Mesendoderm (in vitro differentiated cells): ENCODE measurements at regions not wholly inside any gene's neighbourhood (a gene's known extent, or its start where the extent isn't known, plus 50 kb on each side); places are given as distances from the start of the nearest gene placed in this dataset.

Experiments
- DNase-seq: peaks from one replicate; pipeline ENCODE4 v3.0.0; 2013
- H2AK5ac ChIP-seq: 2 replicates; pipeline ENCODE4 v1.6.1; 2013; ENCODE audit warnings: low read length, inconsistent platforms
- H2BK120ac ChIP-seq: 2 replicates; pipeline ENCODE4 v1.6.1; 2013; ENCODE audit warnings: low read depth, mild to moderate bottlenecking, low read length, moderate library complexity, mixed read lengths
- H2BK15ac ChIP-seq: replicated peaks from 2 replicates; pipeline ENCODE4 v1.6.1; 2013; ENCODE audit warnings: low read depth, mild to moderate bottlenecking, moderate library complexity
- H2BK5ac ChIP-seq: 2 replicates; pipeline ENCODE4 v1.6.1; 2013; ENCODE audit warnings: low read length, inconsistent platforms
- H3K18ac ChIP-seq: 2 replicates; pipeline ENCODE4 v1.6.1; 2013; ENCODE audit warnings: mild to moderate bottlenecking, low read length, mixed read lengths
- H3K23ac ChIP-seq: one replicate; pipeline ENCODE4 v1.6.1; 2013; ENCODE audit warnings: low read length
- H3K27ac ChIP-seq: 2 replicates; pipeline ENCODE4 v1.5.1; 2013; ENCODE audit warnings: low read depth, mild to moderate bottlenecking, inconsistent platforms, low read length, moderate library complexity
- H3K27me3 ChIP-seq: 2 replicates; pipeline ENCODE4 v1.6.1; 2013; ENCODE audit warnings: low read length, control low read depth, mild to moderate bottlenecking, inconsistent platforms; ENCODE audit not compliant: insufficient read depth, poor library complexity
- H3K36me3 ChIP-seq: 2 replicates; pipeline ENCODE4 v1.6.1; 2013; ENCODE audit warnings: low read length, inconsistent platforms; ENCODE audit not compliant: control insufficient read depth, insufficient read depth
- H3K4ac ChIP-seq: one replicate; pipeline ENCODE4 v1.6.1; 2013; ENCODE audit warnings: low read depth, mild to moderate bottlenecking, low read length, moderate library complexity
- H3K4me1 ChIP-seq: 2 replicates; pipeline ENCODE4 v1.6.1; 2013; ENCODE audit warnings: low read depth, low read length, inconsistent platforms; ENCODE audit not compliant: control insufficient read depth
- H3K4me2 ChIP-seq: 2 replicates; pipeline ENCODE4 v1.6.1; 2013; ENCODE audit warnings: low read length
- H3K4me3 ChIP-seq: 2 replicates; pipeline ENCODE4 v1.5.1; 2013; ENCODE audit warnings: mild to moderate bottlenecking, low read length
- H3K56ac ChIP-seq: one replicate; pipeline ENCODE4 v1.6.1; 2013; ENCODE audit warnings: low read length
- H3K79me1 ChIP-seq: 2 replicates; pipeline ENCODE4 v1.6.1; 2013; ENCODE audit warnings: low read length, inconsistent platforms
- H3K79me2 ChIP-seq: 2 replicates; pipeline ENCODE4 v1.6.1; 2013; ENCODE audit warnings: mild to moderate bottlenecking, low read length; ENCODE audit not compliant: control insufficient read depth, insufficient read depth
- H3K9ac ChIP-seq: 2 replicates; pipeline ENCODE4 v1.6.1; 2013; ENCODE audit warnings: low read length, inconsistent platforms
- H4K5ac ChIP-seq: one replicate; pipeline ENCODE4 v1.6.1; 2013; ENCODE audit warnings: low read length
- H4K8ac ChIP-seq: one replicate; pipeline ENCODE4 v1.6.1; 2013; ENCODE audit warnings: low read depth, mild to moderate bottlenecking, control low read depth, low read length, moderate library complexity
- WGBS: extraction: QIAGEN DNeasy Blood & Tissue Kit; methylation state at CpG from one replicate; pipeline ENCODE4 v1.1.7; 2013; ENCODE audit warnings: low lambda C conversion rate, missing lambda C conversion rate; ENCODE audit not compliant: insufficient coverage; ENCODE audit errors: extremely low coverage; 5-methylcytosine and 5-hydroxymethylcytosine counted together

GRCh38 chr3:18725668-18726407, 300.7 kb upstream of the SATB1 start:
- H3K23ac ChIP-seq = no peak overlapping the region
- no CpG with 5 or more reads among the region's 6 CpGs for WGBS
- H3K4ac ChIP-seq = no peak overlapping the region
- H3K79me1 ChIP-seq = no peaks in the 10 kb centered on the region
- no peak overlapping the region for H3K56ac ChIP-seq
- H3K36me3 ChIP-seq = no peaks in the 10 kb centered on the region
- H2BK5ac ChIP-seq = no peak overlapping the region
- no peaks in the 10 kb centered on the region for H3K27me3 ChIP-seq
- no peak overlapping the region for H3K4me3 ChIP-seq
- H3K4me1 ChIP-seq = no peaks in the 10 kb centered on the region
- no peak overlapping the region for H2BK120ac ChIP-seq
- no peak overlapping the region for H3K4me2 ChIP-seq
- no peak overlapping the region for H4K5ac ChIP-seq
- no peak overlapping the region for H3K27ac ChIP-seq
- no peak overlapping the region for H2BK15ac ChIP-seq
- H2AK5ac ChIP-seq = no peak overlapping the region
- no peak overlapping the region for H3K18ac ChIP-seq
- DNase-seq = no peak
- H3K79me2 ChIP-seq = no peaks in the 10 kb centered on the region
- H3K9ac ChIP-seq = no peak overlapping the region
- no peak overlapping the region for H4K8ac ChIP-seq

- H3K9ac ChIP-seq = no peak overlapping the region
- no peak overlapping the region for H3K4me3 ChIP-seq
- no peaks in the 10 kb centered on the region for H3K79me1 ChIP-seq
- WGBS = no CpG with 5 or more reads among the region's 2 CpGs
- no peaks in the 10 kb centered on the region for H3K79me2 ChIP-seq
- no peak overlapping the region for H4K5ac ChIP-seq
- no peaks in the 10 kb centered on the region for H3K4me1 ChIP-seq
- H2AK5ac ChIP-seq = no peak overlapping the region
- no peak for DNase-seq
- H3K4me2 ChIP-seq = no peak overlapping the region
- H3K27me3 ChIP-seq = no peaks in the 10 kb centered on the region
- H3K56ac ChIP-seq = no peak overlapping the region
- no peak overlapping the region for H2BK15ac ChIP-seq
- no peak overlapping the region for H3K23ac ChIP-seq
- no peak overlapping the region for H2BK120ac ChIP-seq
- no peak overlapping the region for H3K18ac ChIP-seq
- no peak overlapping the region for H4K8ac ChIP-seq
- H3K4ac ChIP-seq = no peak overlapping the region
- H3K36me3 ChIP-seq = no peaks in the 10 kb centered on the region
- no peak overlapping the region for H3K27ac ChIP-seq
- no peak overlapping the region for H2BK5ac ChIP-seq
Observed at GRCh38 chr3:18724456-18724855, 299.3 kb upstream of the SATB1 start.

GRCh38 chr3:18723206-18723810, 298.2 kb upstream of the SATB1 start:
- Histone ChIP-seq H3K27me3 (no peaks in the 10 kb centered on the region), H2BK5ac (no peak overlapping the region), H3K79me2 (no peaks in the 10 kb centered on the region)

DNA sequence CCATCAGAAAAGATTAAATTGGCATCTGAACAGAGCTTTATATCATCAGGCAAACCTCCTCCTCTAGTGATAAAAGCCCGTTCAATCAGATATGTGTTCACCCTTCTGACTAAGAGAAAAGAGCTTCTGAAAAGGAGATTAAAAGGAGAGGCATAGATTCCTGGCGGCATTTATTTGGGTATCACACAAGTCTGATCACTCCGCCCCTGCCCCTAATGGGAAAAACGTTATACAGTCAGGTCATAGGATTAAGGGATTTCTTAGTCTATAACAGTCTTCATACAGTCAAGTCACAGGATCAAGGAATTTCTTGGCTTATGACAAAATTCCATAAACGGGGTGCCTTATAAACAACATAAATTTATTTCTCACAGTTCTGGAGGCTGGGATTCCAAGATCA, 295.4 kb upstream of the SATB1 start:
- WGBS = no CpG with 5 or more reads among the region's 5 CpGs

More at GRCh38 chr3:18723206-18723810, 298.2 kb upstream of the SATB1 start:
- Histone ChIP-seq H3K23ac (no peak overlapping the region), H3K79me1 (no peaks in the 10 kb centered on the region), H3K36me3 (no peaks in the 10 kb centered on the region), H3K9ac (no peak overlapping the region), H3K4me1 (no peaks in the 10 kb centered on the region), H2AK5ac (no peak overlapping the region), H3K56ac (no peak overlapping the region), H2BK120ac (no peak overlapping the region), H3K4ac (no peak overlapping the region), H3K4me3 (no peak overlapping the region), H4K5ac (no peak overlapping the region), H4K8ac (no peak overlapping the region), H3K18ac (no peak overlapping the region), H3K4me2 (no peak overlapping the region), H2BK15ac (no peak overlapping the region), H3K27ac (no peak overlapping the region)
- DNase-seq = no peak
- no CpG with 5 or more reads among the region's 1 CpG for WGBS

GRCh38 chr3:18717598-18717997, 292.5 kb upstream of the SATB1 start:
- H3K36me3 ChIP-seq = no peaks in the 10 kb centered on the region
- H3K56ac ChIP-seq = no peak overlapping the region
- H4K8ac ChIP-seq = no peak overlapping the region
- no peak overlapping the region for H2BK5ac ChIP-seq
- H3K27ac ChIP-seq = no peak overlapping the region
- H3K23ac ChIP-seq = no peak overlapping the region
- DNase-seq = no peak
- WGBS = no CpG with 5 or more reads among the region's 2 CpGs
- no peak overlapping the region for H3K4me3 ChIP-seq
- H3K4ac ChIP-seq = no peak overlapping the region
- no peak overlapping the region for H2AK5ac ChIP-seq
- H3K9ac ChIP-seq = no peak overlapping the region
- H2BK120ac ChIP-seq = no peak overlapping the region
- no peaks in the 10 kb centered on the region for H3K79me2 ChIP-seq
- no peak overlapping the region for H3K18ac ChIP-seq
- H3K4me2 ChIP-seq = no peak overlapping the region
- no peaks in the 10 kb centered on the region for H3K4me1 ChIP-seq
- no peak overlapping the region for H4K5ac ChIP-seq
- no peaks in the 10 kb centered on the region for H3K27me3 ChIP-seq
- no peaks in the 10 kb centered on the region for H3K79me1 ChIP-seq
- H2BK15ac ChIP-seq = no peak overlapping the region

More for the DNA sequence above, 295.4 kb upstream of the SATB1 start:
- Histone ChIP-seq H3K4me3 (no peak overlapping the region), H3K18ac (no peak overlapping the region), H3K23ac (no peak overlapping the region), H3K4me1 (no peaks in the 10 kb centered on the region), H3K4ac (no peak overlapping the region), H3K9ac (no peak overlapping the region), H2AK5ac (no peak overlapping the region), H4K8ac (no peak overlapping the region), H2BK120ac (no peak overlapping the region), H3K56ac (no peak overlapping the region), H3K79me2 (no peaks in the 10 kb centered on the region), H3K27me3 (no peaks in the 10 kb centered on the region), H3K79me1 (no peaks in the 10 kb centered on the region), H3K27ac (no peak overlapping the region), H3K36me3 (no peaks in the 10 kb centered on the region), H4K5ac (no peak overlapping the region), H2BK5ac (no peak overlapping the region), H3K4me2 (no peak overlapping the region), H2BK15ac (no peak overlapping the region)
- DNase-seq = no peak
